ENCODE measurements at regions not wholly inside any gene's neighbourhood (a gene's known extent, or its start where the extent isn't known, plus 50 kb on each side); places are given as distances from the start of the nearest gene placed in this dataset.

GRCh38 chr5:34591723-34592122 lies 64.4 kb upstream of the RAI14 start:
- TF ChIP-seq CTCF (conservative IDR thresholded peaks at IDR 0.05 in 1 of 2, IDR thresholded peaks at IDR 0.05 in 1 of 2; ENCODE audit: extremely low read depth in 1 of 2, insufficient read depth in 1 of 2, low read depth in 1 of 2, low read length in 2 of 2) (no peak), EZH2 (IDR thresholded peaks at IDR 0.05; ENCODE audit: borderline replicate concordance, low read length) (no peak)
